UCSD-AML1 (cell line): ENCODE measurements at regions not wholly inside any gene's neighbourhood (a gene's known extent, or its start where the extent isn't known, plus 50 kb on each side); places are given as distances from the start of the nearest gene placed in this dataset.

ENCODE experiments used
- DNase-seq: peaks from one replicate; lab custom pipeline; 2025; ENCODE audit not compliant: unreplicated experiment; lab: John Stamatoyannopoulos, UW

GRCh38 chr7:47045207-47046051 is 536.5 kb downstream of the TNS3 start:
- DNase-seq: no peak

- no peak for DNase-seq
These were observed 537.3 kb downstream of the TNS3 start for GRCh38 chr7:47044625-47045024.

- no peak for DNase-seq
These were observed 538.6 kb downstream of the TNS3 start for GRCh38 chr7:47043304-47043703.

- no peak for DNase-seq
These were observed 539.2 kb downstream of the TNS3 start for GRCh38 chr7:47042669-47043068.

- no peak for DNase-seq
These were observed 541.0 kb downstream of the TNS3 start for GRCh38 chr7:47040795-47041347.

- DNase-seq: no peak
These were observed 542.0 kb downstream of the TNS3 start for GRCh38 chr7:47039904-47040303.

GRCh38 chr7:47039089-47039648 is 542.7 kb downstream of the TNS3 start:
- DNase-seq: no peak

GRCh38 chr7:47038621-47039020 is 543.3 kb downstream of the TNS3 start:
- DNase-seq: no peak

GRCh38 chr7:47037607-47038006 is 544.3 kb downstream of the TNS3 start:
- no peak for DNase-seq

GRCh38 chr7:47036909-47037308 is 545.0 kb downstream of the TNS3 start:
- no peak for DNase-seq

GRCh38 chr7:47035522-47035921 is 546.4 kb downstream of the TNS3 start:
- no peak for DNase-seq

GRCh38 chr7:47034180-47034579 is 547.7 kb downstream of the TNS3 start:
- DNase-seq: no peak

GRCh38 chr7:47032536-47032908 is 549.4 kb downstream of the TNS3 start:
- DNase-seq: no peak

GRCh38 chr7:47031786-47032535 is 550.0 kb downstream of the TNS3 start:
- DNase-seq: no peak

- DNase-seq: no peak
These were observed 553.6 kb downstream of the TNS3 start for GRCh38 chr7:47028284-47028683.

- DNase-seq: no peak
These were observed 554.1 kb downstream of the TNS3 start for GRCh38 chr7:47027695-47028240.

- no peak for DNase-seq
These were observed 555.0 kb downstream of the TNS3 start for GRCh38 chr7:47026780-47027361.

- DNase-seq: no peak
These were observed 556.9 kb downstream of the TNS3 start for GRCh38 chr7:47024991-47025390.

GRCh38 chr7:47008461-47008860 is 573.5 kb downstream of the TNS3 start:
- no peak for DNase-seq

GRCh38 chr7:47007471-47007870 is 574.4 kb downstream of the TNS3 start:
- DNase-seq: no peak

GRCh38 chr7:47000561-47000960 is 581.4 kb downstream of the TNS3 start:
- no peak for DNase-seq
